Activated CD4-positive, alpha-beta T cell treated with anti-CD3 and anti-CD28 coated beads, Interleukin-2, Interleukin-6, amounts not matched to agents 100 ng/mL and 50 ng/mL, durations not matched to agents 16 hours and 8 hours (primary cell): ENCODE measurements at regions not wholly inside any gene's neighbourhood (a gene's known extent, or its start where the extent isn't known, plus 50 kb on each side); places are given as distances from the start of the nearest gene placed in this dataset.
"Not testable (repeated sequence)": the region's sequence is repeated elsewhere in the genome, so short reads cannot be mapped to it uniquely, and the experiment has no call there.

Experiments
- DNase-seq: peaks from one replicate; pipeline ENCODE4 v3.0.0-alpha.2; 2020

DNA sequence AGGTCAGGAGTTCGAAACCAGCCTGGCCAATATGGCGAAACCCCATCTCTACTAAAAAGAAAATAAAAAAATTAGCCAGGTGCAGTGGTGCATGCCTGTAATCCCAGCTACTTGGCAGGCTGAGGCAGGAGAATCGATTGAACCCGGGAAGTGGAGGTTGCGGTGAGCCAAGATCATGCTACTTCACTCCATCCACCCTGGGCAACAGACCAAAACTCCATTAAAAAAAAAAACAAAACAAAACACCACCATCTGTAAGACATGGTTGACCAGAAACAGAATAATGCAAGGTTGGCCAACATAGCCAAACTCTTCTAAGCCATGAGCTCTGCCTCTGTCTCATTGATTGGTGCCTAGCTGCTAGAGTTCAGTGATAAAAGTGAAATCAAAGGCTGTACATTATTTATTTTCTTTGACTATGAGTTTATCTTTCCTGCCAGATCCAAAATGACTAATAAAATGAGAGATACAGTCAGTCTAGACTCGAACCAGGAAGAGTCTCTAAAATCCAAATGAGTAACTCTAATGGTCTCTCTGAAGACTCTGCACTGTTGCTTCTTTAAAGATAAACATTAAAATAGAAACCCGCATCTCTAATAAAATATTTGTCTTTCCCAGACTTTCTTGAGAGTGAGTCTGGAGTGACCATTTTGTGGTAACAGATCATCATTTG, 404.7 kb downstream of the DAD1 start:
- no peak for DNase-seq

DNA sequence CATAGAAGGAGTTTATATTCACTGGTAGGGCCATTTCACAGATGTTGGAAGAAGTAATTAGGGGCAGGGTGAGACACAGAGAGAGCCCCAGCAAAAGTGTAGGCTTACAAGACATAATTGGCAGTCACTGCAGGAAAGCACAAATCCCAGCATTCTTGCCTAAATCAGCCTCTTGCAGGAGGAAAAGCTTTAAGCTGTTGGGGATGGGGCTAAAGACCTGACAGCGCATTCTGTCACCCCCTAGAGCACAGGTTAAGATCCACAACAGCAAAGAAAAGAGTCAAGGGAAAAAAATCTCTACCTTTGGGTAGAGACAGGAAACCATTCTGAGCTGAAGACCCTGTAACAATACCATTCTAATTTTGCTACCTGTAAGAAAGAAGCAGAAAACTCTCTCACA, 409.0 kb downstream of the DAD1 start:
- no peak for DNase-seq

DNA sequence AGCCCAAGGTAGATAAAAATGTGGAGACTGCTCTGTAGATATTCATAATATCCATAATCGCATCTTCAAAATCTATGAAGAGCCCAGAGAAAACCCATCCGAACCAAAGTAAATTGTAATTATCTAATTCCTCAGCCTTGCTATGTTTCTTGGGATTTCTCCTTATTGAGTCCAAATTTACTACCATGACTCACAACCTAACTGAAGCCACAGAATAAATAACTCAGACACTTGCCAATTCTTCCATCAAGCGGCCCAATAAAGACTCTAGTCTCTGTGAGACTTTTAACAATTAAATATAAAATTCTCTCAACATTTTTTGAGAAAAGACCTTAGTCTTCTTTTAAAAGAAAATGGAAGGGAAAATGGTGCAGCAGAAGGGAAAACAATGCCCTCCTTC, 409.8 kb downstream of the DAD1 start:
- no peak for DNase-seq

DNA sequence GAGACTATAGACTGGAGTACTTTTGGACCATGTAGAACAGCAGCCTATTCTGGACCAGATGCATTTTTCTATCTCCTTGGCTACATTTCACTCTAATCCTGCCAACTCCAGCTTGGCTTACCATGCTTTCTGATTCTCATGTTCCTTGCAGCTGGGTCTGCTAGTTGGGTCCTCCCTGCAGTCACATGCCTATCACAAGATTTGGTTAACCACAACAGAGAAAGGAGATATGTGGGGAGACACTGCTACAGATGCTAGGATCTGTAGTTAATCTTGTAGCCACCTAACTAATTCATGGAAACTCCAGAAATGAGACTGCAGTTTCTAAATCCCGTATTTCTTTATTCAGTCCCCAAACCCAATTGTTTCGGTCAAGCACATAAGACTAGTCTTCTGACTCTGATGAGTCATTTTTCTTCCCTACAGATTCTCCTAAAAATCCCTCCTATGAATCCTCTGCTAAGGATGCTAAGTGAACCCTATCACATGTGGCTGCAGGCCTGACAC, 410.6 kb downstream of the DAD1 start:
- peak; percentile 38 for DNase-seq

DNA sequence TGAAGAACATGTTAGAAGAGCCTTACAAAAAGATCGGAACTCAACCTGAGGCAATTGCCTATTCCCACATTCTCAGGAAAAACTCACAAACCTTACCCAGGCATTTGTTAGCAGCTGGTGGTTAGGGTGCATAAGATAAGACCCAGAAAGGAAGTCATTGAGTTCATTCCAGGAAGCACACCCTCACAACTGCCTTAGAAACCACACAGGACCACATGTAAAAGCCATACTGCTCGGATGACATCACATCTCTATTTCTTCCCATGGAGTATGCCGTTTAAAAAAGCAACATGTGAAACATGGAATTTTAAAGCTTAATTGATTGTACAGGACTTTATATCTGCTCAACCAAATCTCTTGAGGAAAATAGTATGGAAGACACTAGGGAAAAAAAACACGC, 411.2 kb downstream of the DAD1 start:
- peak; percentile 44 for DNase-seq

DNA sequence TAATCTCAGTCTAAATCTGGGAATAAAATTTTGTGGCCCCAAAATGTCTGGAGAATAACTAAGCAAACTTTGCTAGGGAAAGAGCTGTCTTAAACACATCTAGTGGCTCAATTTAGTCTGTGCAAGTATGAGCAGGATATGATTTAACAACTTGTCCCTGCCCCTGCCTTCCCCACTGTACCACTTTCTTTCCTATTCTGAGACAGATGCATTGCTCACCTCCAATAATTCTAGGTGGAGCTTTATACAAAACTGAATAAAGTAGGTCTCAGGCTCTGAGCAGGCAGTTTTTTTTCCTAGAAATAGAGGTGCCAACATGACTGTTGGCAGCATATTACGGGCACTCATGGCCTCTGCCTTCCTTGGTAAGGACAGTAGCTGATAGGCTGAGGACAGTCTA, 412.1 kb downstream of the DAD1 start:
- DNase-seq: peak; percentile 53

DNA sequence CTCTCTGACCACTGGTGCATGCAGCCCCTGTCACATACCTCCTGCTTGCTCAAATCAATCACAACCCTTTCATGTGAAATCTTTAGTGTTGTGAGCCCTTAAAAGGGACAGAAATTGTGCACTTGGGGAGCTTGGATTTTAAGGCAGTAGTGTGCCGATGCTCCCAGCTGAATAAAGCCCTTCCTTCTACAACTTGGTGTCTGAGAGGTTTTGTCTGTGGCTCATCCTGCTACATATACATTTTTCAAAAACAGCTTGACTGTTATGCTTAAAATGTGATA, 413.8 kb downstream of the DAD1 start:
- not testable (repeated sequence) for DNase-seq

DNA sequence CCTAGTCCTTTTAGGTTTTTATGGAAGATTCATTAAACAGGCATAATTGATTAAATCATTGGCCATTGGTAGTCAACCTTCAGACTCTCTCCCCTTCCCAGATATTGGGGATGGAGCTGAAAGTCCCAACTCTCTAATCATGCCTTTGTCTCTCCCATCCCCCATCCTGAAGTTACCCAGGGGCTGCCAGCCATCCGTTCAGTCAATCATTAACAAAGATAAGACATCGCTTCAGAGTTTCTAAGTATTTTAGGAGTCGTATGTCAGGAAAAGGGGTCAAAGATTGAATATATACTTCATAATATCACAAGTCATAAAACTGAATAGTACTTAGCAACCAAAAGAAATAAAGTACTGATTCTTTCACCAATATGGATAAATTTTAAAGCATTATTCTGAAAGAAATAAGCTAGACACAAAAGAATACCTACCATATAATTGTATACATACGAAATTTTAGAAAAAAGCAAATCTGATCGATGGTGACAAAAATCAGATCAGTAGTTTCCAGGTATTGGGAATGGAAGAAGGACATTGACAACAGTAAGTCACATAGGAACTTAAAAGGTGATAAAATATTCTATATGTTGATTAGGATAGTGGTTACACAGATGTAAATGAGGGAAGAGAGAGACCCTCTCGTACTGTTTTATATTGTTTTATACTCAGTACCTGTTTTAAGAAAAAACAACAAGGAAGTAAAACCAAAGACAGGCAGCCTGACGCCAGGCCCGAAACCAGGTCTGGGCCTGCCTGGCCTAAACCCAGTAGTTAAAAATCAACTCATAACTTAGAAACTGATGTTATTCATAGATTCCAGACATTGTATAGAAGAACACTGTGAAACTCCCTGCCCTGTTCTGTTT, 414.4 kb downstream of the DAD1 start:
- DNase-seq: no peak

DNA sequence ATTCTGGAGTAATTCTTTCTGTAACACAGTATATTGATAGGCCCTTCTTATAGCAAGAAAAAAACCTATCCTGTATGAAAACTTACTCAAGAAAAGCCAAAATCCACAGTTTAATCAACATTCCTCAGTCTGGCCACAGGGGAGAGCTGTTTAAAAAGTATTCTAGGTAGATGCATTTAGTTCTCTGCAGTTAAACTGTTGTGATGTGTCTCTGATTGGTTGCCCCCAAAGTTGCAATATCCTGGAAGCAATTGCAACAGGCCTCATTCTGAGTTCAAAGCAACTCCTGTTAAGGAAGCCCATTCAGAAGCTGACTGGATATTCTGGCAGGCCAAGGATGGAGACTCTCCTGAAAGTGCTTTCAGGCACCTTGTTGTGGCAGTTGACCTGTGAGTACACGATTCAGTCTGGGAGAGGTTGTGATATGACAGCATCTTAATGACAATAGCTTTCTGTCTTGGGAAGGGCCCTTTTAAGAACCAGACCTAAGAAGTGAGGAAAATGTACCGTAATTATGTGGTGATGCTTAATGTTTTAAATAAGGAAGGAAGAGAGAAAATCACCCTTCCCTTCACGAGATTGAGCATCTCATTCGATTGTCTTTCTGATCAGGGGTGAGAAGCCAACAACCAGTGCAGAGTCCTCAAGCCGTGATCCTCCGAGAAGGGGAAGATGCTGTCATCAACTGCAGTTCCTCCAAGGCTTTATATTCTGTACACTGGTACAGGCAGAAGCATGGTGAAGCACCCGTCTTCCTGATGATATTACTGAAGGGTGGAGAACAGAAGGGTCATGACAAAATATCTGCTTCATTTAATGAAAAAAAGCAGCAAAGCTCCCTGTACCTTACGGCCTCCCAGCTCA, 420.7 kb downstream of the DAD1 start:
- DNase-seq: peak; percentile 37

DNA sequence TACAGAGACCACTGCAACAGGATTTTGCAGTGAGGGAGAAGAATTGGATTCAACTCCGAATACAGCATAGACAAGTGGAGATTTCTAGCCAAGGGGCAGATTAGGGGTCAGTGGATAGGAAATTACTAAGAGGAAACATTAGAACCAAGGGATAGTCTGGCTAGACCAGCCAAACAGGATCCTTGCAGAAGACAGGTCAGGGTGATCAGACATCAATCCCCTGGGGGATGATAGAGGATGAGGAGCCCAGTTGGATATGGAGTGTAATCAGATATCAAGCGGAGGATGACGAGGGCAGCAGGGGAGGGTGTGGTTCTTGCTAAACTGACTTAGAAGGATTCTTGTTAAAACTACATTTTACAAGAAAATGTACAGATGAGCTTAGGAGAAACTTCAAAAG, 424.4 kb downstream of the DAD1 start:
- DNase-seq: no peak

DNA sequence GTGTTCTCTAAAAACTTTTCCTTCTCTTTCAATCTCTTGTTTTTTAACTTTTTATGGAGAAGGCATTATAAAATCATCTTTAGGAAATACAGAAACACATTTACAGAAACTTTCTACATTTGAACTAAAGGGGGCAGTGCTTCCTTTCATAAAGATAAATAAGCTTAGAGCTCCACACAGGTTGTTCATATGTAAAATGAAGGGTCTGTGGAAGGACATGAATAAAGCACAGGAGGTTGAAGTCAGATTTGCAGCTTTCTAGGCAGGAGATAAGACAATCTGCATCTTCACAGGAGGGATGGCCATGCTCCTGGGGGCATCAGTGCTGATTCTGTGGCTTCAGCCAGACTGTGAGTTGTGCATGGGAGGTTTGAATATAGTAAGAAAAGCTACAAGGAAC, 426.0 kb downstream of the DAD1 start:
- no peak for DNase-seq

DNA sequence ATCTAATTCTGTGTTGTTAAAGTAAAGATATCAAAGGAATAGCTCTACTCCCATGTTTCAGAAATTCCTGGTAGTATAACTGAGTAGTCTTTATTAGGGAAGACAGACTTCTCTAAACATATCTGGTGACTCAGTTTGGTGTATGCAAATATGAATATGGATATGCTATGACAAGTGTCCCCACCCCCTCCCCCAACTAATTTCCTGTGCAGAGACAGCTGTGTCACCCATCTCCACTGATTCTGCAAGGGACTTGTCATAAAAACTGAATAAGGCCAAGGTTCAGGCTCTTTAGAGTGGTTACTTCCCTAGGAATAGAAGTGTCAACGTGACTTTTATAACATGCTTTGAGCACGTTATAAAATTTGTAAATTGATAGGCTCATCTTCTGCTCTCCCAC, 429.1 kb downstream of the DAD1 start:
- no peak for DNase-seq

DNA sequence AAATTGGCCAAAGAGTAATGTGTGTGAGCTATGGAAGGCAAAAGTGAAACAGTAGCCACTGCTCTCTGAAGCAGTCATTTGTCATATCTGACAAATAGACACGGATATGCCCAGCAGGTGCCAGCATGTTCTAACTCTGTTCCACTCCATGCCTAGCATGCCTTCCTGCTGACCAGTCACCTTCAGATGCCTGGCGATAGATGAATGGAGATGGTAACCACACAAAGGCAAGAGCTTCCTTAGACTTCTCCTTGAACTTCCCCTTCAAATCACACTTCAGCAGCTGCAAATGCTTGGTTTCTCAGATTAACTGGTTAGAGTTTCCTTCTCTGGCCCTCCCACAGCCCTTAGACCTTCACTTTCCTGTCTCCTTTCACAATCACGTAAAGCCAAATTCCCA, 429.9 kb downstream of the DAD1 start:
- DNase-seq: no peak

DNA sequence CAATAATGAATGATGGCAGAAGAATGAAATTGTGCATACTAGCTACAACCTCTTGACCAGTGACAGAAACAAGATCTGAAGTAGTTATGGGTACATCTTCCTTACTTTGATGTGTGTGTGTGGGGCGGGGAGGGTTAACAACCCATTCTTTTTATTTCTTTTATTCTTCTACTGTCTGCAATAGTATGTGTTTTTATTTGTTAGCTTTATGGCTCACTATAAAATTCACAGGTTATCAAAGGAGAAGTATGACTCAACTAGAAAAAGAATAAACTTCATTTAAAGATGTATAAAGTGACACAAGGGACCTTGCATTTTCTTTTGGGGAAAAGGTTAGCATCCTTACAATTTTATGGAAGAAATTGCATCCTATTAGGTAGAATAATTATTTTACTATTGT, 430.5 kb downstream of the DAD1 start:
- DNase-seq: no peak

DNA sequence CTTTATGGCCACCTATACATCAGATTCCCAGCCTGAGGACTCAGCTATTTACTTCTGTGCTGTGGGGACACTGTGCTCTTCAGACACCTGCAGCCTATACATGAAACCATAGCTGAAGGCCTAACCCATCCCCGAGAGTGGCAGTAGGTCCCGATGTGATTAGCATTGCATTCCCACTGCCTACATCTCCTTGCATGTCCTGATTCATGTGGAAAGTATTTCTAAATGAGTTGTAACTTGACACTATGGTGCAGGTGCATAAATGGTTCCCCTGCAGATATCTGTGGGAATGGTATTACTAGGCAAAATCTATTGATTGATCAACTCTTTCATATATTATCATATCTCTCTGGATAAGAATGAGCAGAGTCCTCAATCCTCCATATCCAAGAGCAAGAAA, 433.5 kb downstream of the DAD1 start:
- no peak for DNase-seq

DNA sequence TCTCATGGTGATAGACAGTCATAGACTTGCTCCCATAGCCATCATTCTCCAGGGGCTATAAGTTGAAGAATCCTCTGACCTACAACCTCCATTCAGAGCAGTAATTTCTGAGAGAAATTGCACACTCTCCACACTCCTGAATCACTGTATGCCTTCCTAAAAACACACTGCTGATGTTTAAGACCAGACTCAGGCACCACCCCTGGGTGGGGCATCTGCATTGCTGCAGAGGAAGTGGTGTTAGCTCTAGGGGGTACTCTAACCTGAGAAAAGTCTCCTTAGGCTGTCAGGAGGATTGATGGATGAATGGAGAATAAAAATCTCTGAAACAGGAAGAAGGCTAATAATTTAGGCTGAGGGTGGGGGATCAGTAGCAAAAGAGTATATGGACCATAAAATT, 436.1 kb downstream of the DAD1 start:
- DNase-seq: no peak

DNA sequence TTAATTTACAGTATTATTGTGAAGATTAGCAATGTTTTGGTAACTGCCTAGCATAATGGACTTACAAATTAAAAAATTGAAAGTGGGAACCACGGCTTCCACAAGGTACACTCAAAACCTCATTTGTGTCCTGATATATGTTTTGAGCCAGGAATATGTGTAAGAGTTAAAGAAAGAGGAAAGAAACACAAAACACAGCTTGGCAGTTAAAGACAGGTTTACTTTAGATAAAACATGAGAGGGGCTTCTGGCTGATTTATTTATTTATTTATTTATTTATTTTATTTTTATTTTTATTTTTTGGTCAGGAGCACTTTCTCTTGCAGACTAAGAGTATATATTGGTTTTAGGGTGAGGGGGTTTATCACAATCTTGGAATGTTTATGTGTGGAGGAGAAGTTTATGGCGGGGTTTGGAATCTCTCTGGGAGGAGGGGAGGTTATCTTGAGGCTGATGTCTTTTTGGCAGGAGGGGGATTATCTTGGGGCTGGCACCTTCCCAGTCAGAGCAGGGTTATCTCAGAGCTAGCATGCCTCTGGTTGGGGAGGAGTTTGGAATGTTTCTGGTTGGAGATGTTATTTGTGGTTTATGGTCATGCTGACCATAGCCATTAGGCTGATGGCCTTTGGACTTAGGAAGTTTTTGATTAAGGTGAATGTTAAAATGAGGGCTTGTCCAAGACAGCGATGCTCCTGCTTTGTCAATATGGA, 436.7 kb downstream of the DAD1 start:
- DNase-seq: no peak

DNA sequence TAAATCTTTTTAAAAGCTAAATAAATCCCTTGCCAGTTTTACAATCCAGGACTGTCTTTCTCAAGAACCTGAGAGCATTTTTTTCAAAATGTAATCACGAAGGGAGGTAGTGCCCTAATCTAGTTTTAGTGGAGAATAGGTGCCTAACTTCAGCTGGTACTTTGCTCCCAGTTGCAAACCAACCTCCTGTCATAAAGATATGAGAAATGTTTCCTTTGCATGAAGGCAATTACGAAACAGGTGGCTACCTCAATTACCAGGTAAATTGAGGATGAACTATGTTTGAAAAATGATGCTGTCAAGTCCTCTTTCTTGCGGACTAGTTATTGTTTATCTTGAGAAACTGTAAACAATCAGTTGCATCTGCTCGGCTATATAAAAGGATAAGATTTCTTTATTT, 437.9 kb downstream of the DAD1 start:
- DNase-seq: no peak

DNA sequence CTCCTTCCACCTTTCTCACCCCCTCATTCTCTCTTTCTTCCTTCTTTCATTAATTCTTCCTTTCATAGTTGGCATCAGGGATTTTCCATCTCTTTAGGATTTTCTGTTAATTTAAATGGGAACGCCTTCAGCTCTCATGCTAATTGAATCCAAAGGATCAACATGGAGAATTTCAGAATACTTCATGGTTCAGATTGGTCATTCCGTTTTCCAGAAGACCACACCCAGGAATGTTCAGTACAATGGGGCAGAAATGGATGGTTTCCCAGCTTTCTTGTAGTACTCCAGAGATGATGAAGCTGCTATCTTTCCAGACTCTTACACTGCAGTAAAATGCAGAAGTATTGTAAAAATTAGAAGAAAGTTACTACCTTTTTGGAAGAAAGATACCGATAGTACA, 440.0 kb downstream of the DAD1 start:
- no peak for DNase-seq

DNA sequence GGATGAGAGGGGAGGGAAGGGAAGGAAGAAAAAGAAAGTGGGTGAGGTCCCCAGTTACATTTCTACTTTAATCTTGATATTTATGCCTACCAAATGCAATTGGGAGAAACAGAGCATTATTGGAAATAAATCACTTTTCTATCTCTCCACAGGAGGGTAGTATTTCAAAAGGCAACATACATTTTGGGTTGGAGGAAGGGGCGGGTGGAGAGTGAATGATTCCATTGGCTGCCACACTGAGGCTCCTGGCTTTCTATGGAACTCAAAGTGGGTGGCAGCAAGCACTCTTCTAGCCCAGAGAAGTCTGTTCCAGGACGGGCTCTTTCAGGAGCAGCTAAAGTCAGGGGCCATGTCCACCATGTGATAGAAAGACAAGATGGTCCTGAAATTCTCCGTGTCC, 441.3 kb downstream of the DAD1 start:
- DNase-seq: no peak

DNA sequence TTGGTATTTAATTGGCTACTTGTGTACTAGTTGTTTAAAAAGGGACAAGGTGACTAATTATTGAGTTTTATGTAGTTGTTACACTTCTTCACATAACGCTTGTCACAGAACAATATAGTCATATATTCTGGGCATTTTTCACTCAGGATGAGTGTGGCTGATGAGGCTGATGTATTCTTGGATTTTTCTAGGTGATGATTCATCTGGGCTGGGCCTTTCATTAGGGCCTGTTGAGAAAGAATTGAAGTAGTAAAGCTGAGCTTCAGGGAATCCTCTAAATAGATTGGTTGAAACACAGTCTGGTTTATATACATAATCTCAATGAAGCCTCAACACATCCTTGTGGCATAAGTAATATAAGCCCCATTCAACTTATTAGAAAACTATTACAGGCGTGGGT, 445.7 kb downstream of the DAD1 start:
- DNase-seq: no peak

DNA sequence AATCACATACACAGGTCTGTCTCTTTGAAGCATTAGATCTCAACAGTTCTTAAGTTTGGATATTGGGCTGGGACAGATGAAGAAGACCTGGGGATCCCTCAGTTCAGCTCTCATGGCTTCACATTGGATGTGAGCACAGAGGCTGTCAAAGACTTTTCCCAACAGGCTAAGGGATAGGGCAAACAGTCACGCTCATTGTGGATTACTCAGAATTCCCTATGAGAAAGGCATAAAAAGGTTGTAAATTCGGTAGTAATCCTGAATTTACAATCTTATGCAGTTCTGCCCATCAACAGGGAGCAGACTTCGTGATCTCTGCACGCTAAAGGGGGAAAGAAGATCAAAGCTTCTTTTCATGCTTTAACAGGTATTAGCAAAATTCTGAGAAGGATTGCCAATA, 448.4 kb downstream of the DAD1 start:
- no peak for DNase-seq
